Lower leg skin (tissue), 4 donors: ENCODE measurements at regions not wholly inside any gene's neighbourhood (a gene's known extent, or its start where the extent isn't known, plus 50 kb on each side); places are given as distances from the start of the nearest gene placed in this dataset.
"Not testable (repeated sequence)": the region's sequence is repeated elsewhere in the genome, so short reads cannot be mapped to it uniquely, and the experiment has no call there.

Source experiments
- DNase-seq, 2 donors: peaks; one replicate each; pipeline ENCODE4 v3.0.0-alpha.2; 2019; ENCODE audit warnings: low spot score in 2 of 2
- H3K4me3 ChIP-seq: fragments of 200-600 bp; sonication (generic); 2 replicates; pipeline ENCODE4 v1.5.1; 2017; ENCODE audit warnings: mild to moderate bottlenecking, low read depth; ENCODE audit not compliant: poor library complexity, severe bottlenecking
- CTCF ChIP-seq, 3 donors: fragments of 450-650 bp; IDR thresholded peaks; one replicate each; pipeline ENCODE4 v1.5.1; 2016; ENCODE audit warnings: antibody characterized with exemption in 3 of 3, mild to moderate bottlenecking in 3 of 3, moderate library complexity in 2 of 3
- POLR2A ChIP-seq, 2 donors: fragments of 450-650 bp; IDR thresholded peaks; one replicate each; pipeline ENCODE4 v1.6.1; 2016 to 2017; ENCODE audit warnings: antibody characterized with exemption in 2 of 2, mild to moderate bottlenecking in 1 of 2, moderate library complexity in 1 of 2
- WGBS, 2 donors: methylation state at CpG; one replicate each; pipeline ENCODE4 v1.1.5; 2018; 5-methylcytosine and 5-hydroxymethylcytosine counted together
- intact Hi-C: fragments of 100-400 bp; cut with DNase I; formaldehyde crosslinking; loops from one replicate; pipeline ENCODE4 v1.15.0; 2023; ENCODE audit warnings: low total_unique reads

GRCh38 chr5:174585472-174585871 is 138.9 kb upstream of the MSX2 start:
- intact Hi-C loops, result no loop called here
- no peak for DNase-seq
- H3K4me3 ChIP-seq, result no peak overlapping the region
- TF ChIP-seq CTCF (IDR thresholded peaks at IDR 0.05) (no peak), POLR2A (IDR thresholded peaks at IDR 0.05) (no peak)
- WGBS, 2 donors, result 84 to 90% methylated on average over 2 of the region's 2 CpGs

GRCh38 chr5:174586163-174586562 is 138.2 kb upstream of the MSX2 start:
- DNase-seq, H3K4me3 ChIP-seq, intact Hi-C loops: not testable (repeated sequence)
- WGBS, 2 donors, result 71 to 76% methylated on average over 4 of the region's 4 CpGs

GRCh38 chr5:174589011-174589410 is 135.4 kb upstream of the MSX2 start:
- intact Hi-C loops, result no loop called here
- peak in 1 of 2 donors; percentile 64 for DNase-seq
- WGBS, 2 donors, result 55 to 61% methylated on average over 7 of the region's 7 CpGs
- no peak overlapping the region for H3K4me3 ChIP-seq
- no peak for TF ChIP-seq POLR2A (IDR thresholded peaks at IDR 0.05)
- no peak for TF ChIP-seq CTCF (IDR thresholded peaks at IDR 0.05)

GRCh38 chr5:174589599-174589998 is 134.8 kb upstream of the MSX2 start:
- 44 to 56% methylated on average over 11 of the region's 11 CpGs for WGBS, 2 donors
- DNase-seq, result peak in 1 of 2 donors; percentile 65
- H3K4me3 ChIP-seq, result no peak overlapping the region
- TF ChIP-seq POLR2A (IDR thresholded peaks at IDR 0.05) (no peak), CTCF (IDR thresholded peaks at IDR 0.05) (no peak)
- intact Hi-C loops, result no loop called here

GRCh38 chr5:174590820-174591219 is 133.6 kb upstream of the MSX2 start:
- TF ChIP-seq CTCF (IDR thresholded peaks at IDR 0.05) (no peak), POLR2A (IDR thresholded peaks at IDR 0.05) (no peak)
- no peak overlapping the region for H3K4me3 ChIP-seq
- no peak for DNase-seq
- intact Hi-C loops, result no loop called here
- 75 to 78% methylated on average over 3 of the region's 3 CpGs for WGBS, 2 donors

- no peak for DNase-seq
- intact Hi-C loops, result no loop called here
- TF ChIP-seq POLR2A (IDR thresholded peaks at IDR 0.05) (no peak), CTCF (IDR thresholded peaks at IDR 0.05) (no peak)
- 80 to 86% methylated on average over 1 of the region's 1 CpG for WGBS, 2 donors
- no peak overlapping the region for H3K4me3 ChIP-seq
These were observed 128.0 kb upstream of the MSX2 start for GRCh38 chr5:174596429-174596828.
